ENCODE measurements at regions not wholly inside any gene's neighbourhood (a gene's known extent, or its start where the extent isn't known, plus 50 kb on each side); places are given as distances from the start of the nearest gene placed in this dataset.

- no peak for TF ChIP-seq POLR2AphosphoS5 (IDR thresholded peaks at IDR 0.05)
- TF ChIP-seq CTCF (IDR thresholded peaks at IDR 0.05): no peak
Observed at GRCh38 chr2:128807317-128807716, 488.6 kb upstream of the HS6ST1 start.

Data from gastroesophageal sphincter (tissue), 3 donors.